ENCODE measurements at regions not wholly inside any gene's neighbourhood (a gene's known extent, or its start where the extent isn't known, plus 50 kb on each side); places are given as distances from the start of the nearest gene placed in this dataset.
"Not testable (repeated sequence)": the region's sequence is repeated elsewhere in the genome, so short reads cannot be mapped to it uniquely, and the experiment has no call there.

DNA sequence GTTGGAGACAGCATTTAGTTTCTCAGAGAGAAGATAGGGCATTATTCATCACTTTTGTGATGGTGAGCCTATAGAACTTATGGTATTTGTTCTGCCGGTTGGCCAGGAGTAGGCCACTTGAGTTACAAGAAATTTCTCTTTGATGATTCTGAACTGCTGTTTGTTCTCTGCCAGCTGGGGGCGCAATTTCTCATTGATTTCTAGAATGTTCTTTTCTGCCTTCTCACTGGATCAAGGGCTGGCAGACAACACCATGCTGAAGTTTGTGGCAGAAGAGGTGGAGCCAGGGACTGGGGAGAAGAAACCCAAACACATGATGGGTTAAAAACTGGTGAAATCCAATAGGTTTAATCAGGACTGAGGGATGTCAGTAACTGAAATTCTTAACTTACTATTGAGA lies 360.6 kb downstream of the FAM72C start:
- H3K4me3 ChIP-seq (ENCODE audit: low read depth, low read length), result no peak overlapping the region
- TF ChIP-seq, protein P1, sequence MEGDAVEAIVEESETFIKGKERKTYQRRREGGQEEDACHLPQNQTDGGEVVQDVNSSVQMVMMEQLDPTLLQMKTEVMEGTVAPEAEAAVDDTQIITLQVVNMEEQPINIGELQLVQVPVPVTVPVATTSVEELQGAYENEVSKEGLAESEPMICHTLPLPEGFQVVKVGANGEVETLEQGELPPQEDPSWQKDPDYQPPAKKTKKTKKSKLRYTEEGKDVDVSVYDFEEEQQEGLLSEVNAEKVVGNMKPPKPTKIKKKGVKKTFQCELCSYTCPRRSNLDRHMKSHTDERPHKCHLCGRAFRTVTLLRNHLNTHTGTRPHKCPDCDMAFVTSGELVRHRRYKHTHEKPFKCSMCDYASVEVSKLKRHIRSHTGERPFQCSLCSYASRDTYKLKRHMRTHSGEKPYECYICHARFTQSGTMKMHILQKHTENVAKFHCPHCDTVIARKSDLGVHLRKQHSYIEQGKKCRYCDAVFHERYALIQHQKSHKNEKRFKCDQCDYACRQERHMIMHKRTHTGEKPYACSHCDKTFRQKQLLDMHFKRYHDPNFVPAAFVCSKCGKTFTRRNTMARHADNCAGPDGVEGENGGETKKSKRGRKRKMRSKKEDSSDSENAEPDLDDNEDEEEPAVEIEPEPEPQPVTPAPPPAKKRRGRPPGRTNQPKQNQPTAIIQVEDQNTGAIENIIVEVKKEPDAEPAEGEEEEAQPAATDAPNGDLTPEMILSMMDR (conservative IDR thresholded peaks at IDR 0.05; ENCODE audit: low read depth, low read length), result no peak
- no peak for DNase-seq (ENCODE audit: low read depth)

DNA sequence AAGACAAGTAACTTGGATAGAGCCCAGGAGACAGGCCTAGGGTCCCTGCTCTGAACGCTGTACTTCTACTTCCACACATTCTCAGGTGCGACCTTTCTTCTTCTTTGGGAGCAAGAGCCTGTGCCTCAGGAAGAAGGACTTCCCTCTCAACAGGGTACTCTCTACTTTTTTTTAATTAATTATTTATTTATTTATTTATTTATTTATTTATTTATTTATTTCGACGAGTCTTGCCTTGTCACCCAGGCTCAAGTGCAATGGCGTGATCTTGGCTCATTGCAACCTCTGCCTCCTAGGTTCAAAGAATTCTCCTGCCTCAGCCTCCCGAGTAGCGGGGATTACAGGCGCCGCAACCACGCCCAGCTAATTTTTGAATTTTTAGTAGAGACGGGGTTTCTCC lies 361.6 kb downstream of the FAM72C start:
- TF ChIP-seq, protein P1 (conservative IDR thresholded peaks at IDR 0.05; ENCODE audit: low read depth, low read length), result no peak
- no peak for DNase-seq (ENCODE audit: low read depth)
- H3K4me3 ChIP-seq (ENCODE audit: low read depth, low read length), result no peak overlapping the region

DNA sequence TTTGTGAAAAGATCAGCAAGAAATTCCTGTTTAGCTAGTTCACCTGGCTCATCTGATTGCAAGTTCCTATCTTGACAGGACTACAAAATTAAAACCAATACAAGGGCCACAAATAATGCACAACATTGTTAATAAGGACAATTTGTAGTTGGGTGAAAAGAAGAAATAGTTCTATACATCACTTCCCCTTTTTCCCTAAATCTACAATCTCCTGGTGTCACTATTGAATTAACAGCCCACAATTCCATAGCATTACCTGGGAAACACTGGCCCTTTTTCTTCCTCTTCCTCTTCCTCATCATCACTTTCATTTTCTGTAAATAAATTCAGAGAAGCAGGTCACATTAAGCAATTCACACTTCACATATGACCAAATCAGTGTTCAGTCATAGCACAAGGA lies 366.9 kb downstream of the FAM72C start:
- DNase-seq (ENCODE audit: low read depth), result no peak
- TF ChIP-seq, protein P1 (conservative IDR thresholded peaks at IDR 0.05; ENCODE audit: low read depth, low read length), result no peak
- no peak overlapping the region for H3K4me3 ChIP-seq (ENCODE audit: low read depth, low read length)

DNA sequence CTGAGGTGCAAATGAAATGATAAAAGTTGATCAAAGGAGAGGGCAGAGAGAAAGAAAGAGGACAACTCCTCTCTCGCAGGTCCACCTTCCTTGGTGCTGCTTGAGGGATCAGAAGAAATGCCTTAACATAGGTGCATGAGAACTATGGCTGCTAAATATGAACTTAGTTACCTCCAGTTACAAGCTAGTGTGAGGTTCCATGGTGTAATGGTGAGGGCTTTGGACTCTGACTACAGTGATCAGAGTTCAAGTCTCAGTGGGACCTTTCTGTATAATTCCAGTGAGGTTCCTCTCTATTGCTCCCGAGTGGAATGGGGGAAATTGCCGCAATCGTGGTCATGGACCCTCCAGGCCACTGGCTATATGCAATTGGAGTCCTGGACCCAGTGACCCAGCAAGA lies 387.3 kb downstream of the FAM72C start:
- no peak overlapping the region for H3K4me3 ChIP-seq (ENCODE audit: low read depth, low read length)
- TF ChIP-seq, protein P1 (conservative IDR thresholded peaks at IDR 0.05; ENCODE audit: low read depth, low read length), result no peak
- no peak for DNase-seq (ENCODE audit: low read depth)

DNA sequence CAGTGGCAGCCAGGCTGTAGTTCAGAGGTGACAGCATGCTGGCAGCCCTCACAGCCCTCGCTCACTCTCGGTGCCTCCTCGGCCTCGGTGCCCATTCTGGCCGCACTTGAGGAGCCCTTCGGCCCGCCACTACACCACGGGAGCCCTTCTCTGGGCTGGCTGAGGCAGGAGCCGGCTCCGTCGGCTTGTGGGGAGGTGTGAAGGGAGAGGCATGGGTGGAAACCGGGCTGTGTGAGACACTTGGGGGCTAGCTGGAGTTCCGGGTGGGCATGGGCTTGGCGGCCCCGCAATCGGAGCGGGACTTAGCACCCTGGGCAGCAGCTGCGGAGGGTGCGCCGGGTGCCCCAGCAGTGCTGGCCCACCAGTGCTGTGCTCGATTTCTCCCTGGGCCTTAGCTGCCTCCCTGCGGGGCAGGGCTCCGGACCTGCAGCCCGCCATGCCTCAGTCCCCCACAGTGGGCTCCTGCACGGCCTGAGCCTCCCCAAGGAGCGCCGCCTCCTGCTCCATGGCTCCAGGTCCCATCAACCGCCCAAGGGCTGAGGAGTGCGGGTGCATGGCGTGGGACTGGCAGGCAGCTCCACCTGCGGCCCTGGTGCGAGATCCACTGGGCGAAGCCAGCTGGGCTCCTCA lies 396.8 kb downstream of the FAM72C start:
- no peak for DNase-seq (ENCODE audit: low read depth)
- TF ChIP-seq, protein P1 (conservative IDR thresholded peaks at IDR 0.05; ENCODE audit: low read depth, low read length), result no peak

DNA sequence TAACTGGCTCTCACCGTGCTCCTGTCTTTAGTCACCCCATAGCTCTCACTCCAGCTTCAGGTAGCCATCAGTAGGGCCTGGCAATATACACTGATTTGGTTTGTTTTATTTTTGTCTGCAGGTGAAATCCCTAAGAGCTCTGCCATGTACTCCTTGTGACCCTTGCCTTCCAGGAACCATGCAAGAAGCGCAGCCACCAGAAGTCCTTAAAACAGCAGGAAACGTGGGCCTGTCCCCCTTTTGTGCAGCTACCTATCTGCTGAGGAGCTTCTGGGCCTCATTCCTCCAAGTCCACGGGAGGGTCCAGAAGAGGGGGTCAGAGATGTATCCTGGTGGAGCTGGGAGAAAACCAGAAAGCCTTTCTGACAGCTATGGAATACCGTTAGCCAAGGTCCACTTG lies 399.1 kb downstream of the FAM72C start:
- H3K4me3 ChIP-seq (ENCODE audit: low read depth, low read length); DNase-seq (ENCODE audit: low read depth): not testable (repeated sequence)

More for the DNA sequence above, 396.8 kb downstream of the FAM72C start:
- no peak overlapping the region for H3K4me3 ChIP-seq (ENCODE audit: low read depth, low read length)

DNA sequence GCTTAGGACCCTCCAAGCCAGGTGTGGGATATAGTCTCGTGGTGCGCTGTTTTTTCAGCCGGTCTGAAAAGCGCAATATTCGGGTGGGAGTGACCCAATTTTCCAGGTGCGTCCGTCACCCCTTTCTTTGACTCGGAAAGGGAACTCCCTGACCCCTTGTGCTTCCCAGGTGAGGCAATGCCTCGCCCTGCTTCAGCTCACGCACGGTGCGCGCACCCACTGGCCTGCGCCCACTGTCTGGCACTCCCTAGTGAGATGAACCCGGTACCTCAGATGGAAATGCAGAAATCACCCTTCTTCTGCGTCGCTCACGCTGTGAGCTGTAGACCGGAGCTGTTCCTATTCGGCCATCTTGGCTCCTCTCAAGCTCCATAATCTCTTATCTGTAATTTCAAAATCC lies 408.0 kb downstream of the FAM72C start:
- not testable (repeated sequence) for DNase-seq (ENCODE audit: low read depth)

DNA sequence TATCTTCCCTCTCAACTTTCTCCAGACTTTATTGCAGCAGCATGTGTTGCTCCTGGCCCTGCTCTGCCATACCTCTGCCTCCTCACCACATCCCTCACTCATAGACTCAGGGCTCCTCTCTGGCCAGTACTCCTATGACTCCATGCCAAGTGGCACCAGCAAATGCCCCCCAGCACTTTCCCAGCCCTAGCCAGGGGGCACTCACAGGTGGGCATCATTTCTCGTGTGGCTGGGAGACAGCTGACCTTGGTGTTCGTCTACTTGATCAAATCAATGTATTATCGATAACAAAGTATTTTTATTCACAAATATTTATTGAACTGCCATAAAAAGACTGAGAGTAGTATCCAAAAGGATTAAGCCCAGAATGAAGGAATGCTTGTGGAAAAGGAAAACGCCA lies 418.2 kb downstream of the FAM72C start:
- TF ChIP-seq, protein P1 (conservative IDR thresholded peaks at IDR 0.05; ENCODE audit: low read depth, low read length), result no peak
- DNase-seq (ENCODE audit: low read depth), result no peak
- no peak overlapping the region for H3K4me3 ChIP-seq (ENCODE audit: low read depth, low read length)

More for the DNA sequence above, 408.0 kb downstream of the FAM72C start:
- not testable (repeated sequence) for H3K4me3 ChIP-seq (ENCODE audit: low read depth, low read length)

DNA sequence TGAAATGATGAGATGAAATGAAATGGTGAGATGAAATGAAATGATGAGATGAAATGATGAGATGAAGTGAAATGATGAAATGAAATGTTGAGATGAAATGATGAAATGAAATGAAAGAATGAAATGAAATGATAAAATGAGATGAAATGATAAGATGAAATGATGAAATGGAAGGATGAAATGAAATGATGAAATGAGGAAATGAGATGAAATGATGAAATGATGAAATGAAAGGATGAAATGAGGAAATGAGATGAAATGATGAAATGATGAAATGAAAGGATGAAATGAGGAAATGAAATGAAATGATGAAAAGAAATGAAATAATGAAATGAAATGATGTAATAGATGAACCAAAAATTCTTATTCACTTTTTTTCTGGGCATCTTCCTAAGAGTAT lies 467.1 kb downstream of the FAM72C start:
- H3K4me3 ChIP-seq (ENCODE audit: low read depth, low read length); DNase-seq (ENCODE audit: low read depth): not testable (repeated sequence)

DNA sequence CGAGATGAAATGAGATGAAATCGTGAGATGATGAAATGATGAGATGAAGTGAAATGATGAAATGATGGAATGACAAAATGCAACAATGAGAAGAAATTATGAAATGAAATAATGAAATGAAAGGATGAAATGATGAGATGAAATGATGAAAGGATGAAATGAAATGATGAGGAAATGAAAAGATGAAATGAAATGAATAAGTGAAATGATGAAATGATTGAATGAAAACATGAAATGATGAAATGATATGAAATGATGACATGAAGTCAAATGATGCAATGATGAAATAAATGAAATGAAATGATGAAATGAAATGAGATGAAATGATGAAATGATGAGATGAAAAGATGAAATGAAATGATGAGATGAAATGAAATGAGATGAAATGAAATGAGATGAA lies 467.7 kb downstream of the FAM72C start:
- not testable (repeated sequence) for H3K4me3 ChIP-seq (ENCODE audit: low read depth, low read length); DNase-seq (ENCODE audit: low read depth)

DNA sequence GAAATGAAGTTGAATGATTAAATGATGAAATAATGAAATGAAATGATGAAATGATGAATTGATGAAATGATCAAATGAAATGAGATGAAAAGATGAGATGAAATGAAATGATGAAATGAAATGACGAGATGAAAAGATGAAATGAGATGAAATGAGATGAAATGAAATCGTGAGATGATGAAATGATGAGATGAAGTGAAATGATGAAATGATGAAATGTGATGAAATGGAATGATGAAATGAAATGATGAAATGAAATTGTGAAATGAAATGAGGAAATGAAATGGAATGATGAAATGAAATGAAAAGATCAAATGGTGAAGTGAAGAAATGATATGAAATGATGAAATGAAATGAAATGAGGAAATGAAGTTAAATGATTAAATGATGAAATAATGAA lies 468.7 kb downstream of the FAM72C start:
- not testable (repeated sequence) for DNase-seq (ENCODE audit: low read depth); H3K4me3 ChIP-seq (ENCODE audit: low read depth, low read length)

DNA sequence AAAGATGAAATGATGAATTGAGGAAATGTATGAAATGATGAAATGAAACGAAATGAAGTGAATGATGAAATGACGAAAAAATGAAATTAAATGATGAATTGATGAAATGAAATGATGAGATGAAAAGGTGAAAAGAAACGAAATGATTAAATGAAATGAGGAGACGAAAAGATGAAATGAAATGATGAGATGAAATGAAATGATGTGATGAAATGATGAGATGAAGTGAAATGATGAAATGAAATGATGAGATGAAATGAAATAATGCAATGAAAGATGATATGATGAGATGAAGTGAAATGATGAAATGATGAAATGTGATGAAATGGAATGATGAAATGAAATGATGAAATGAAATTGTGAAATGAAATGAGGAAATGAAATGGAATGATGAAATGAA lies 469.7 kb downstream of the FAM72C start:
- DNase-seq (ENCODE audit: low read depth); H3K4me3 ChIP-seq (ENCODE audit: low read depth, low read length): not testable (repeated sequence)

Data from choroid plexus epithelial cell (primary cell).